ENCODE measurements at regions not wholly inside any gene's neighbourhood (a gene's known extent, or its start where the extent isn't known, plus 50 kb on each side); places are given as distances from the start of the nearest gene placed in this dataset.

DNA sequence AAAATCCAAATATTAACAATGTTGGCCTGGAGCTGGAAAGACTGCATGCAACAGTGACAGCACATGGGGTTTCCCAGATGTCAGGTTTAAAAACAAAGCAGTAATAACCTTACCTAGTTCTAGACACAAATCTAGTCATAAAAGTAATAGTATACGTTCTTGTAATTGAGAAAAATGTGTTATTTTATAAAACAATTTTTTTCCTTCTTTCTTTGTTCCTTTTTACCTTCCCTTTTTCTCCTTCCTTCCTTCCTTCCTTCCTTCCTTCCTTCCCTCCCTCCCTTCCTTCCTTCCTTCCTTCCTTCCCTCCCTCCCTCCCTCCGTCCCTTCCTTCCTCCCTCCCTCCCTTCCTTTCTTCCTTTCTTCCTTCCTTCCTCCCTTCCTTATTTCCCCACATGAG is 242.7 kb upstream of the PDE10A start:
- no peak overlapping the region for H3K4me3 ChIP-seq
- no peaks in the 10 kb centered on the region for H3K4me1 ChIP-seq
- no peaks in the 10 kb centered on the region for H3K36me3 ChIP-seq
- TF ChIP-seq, protein P1, sequence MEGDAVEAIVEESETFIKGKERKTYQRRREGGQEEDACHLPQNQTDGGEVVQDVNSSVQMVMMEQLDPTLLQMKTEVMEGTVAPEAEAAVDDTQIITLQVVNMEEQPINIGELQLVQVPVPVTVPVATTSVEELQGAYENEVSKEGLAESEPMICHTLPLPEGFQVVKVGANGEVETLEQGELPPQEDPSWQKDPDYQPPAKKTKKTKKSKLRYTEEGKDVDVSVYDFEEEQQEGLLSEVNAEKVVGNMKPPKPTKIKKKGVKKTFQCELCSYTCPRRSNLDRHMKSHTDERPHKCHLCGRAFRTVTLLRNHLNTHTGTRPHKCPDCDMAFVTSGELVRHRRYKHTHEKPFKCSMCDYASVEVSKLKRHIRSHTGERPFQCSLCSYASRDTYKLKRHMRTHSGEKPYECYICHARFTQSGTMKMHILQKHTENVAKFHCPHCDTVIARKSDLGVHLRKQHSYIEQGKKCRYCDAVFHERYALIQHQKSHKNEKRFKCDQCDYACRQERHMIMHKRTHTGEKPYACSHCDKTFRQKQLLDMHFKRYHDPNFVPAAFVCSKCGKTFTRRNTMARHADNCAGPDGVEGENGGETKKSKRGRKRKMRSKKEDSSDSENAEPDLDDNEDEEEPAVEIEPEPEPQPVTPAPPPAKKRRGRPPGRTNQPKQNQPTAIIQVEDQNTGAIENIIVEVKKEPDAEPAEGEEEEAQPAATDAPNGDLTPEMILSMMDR (IDR thresholded peaks at IDR 0.05) = no peak
- H3K27ac ChIP-seq = no peak overlapping the region
- no peak for DNase-seq (ENCODE audit: low spot score in 2 of 2)
- no peaks in the 10 kb centered on the region for H3K27me3 ChIP-seq
- intact Hi-C loops (cut with DNase I) = no loop called here
- no peaks in the 10 kb centered on the region for H3K9me3 ChIP-seq

DNA sequence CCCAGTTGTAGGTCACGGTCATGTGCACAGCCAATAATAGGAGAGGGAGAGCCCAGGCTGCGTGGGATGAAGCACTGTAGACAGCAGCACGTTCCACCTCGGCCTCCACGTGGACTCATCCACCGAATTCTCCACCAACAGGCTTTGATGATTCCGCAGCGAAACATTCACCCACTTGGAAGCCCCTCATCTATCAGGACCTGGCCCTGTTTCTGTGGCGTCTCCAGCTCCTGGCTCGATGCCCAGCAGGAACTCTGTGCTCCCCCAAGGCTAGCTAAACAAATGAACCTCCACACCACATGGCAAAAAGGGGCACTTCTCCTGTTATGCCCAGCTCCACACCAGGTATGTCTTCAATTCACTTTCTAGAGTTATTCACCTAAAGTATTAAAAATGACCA is 237.9 kb upstream of the PDE10A start:
- no peak overlapping the region for H3K27ac ChIP-seq
- TF ChIP-seq, protein P1 (IDR thresholded peaks at IDR 0.05) = no peak
- H3K4me1 ChIP-seq = no peaks in the 10 kb centered on the region
- DNase-seq (ENCODE audit: low spot score in 2 of 2) = no peak
- intact Hi-C loops (cut with DNase I) = no loop called here
- no peak overlapping the region for H3K4me3 ChIP-seq
- H3K27me3 ChIP-seq = no peaks in the 10 kb centered on the region
- H3K9me3 ChIP-seq = no peaks in the 10 kb centered on the region
- no peaks in the 10 kb centered on the region for H3K36me3 ChIP-seq

DNA sequence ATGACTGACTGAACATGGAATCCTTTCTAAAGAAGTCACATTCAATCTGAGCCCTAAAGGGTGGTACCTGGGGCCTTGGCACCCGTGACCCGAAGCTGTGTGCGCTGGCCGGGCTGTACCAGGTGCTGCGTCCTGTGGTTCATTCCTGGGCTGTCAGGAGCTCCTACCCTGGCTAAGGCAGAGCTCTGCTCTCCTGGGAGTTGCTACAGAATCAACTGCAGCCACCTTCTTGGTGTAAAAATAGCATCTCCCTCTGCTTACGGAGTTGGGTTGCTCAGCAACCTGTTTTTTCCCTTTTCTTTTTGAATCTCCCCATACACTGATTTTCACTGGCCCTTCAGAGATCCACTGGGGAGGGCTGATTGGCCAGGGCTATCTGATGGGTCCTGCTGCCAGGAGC is 236.6 kb upstream of the PDE10A start:
- Histone ChIP-seq H3K27me3 (no peaks in the 10 kb centered on the region), H3K4me3 (no peak overlapping the region), H3K9me3 (no peaks in the 10 kb centered on the region), H3K36me3 (no peaks in the 10 kb centered on the region), H3K4me1 (no peaks in the 10 kb centered on the region), H3K27ac (no peak overlapping the region)
- TF ChIP-seq, protein P1 (IDR thresholded peaks at IDR 0.05) = no peak
- no peak for DNase-seq (ENCODE audit: low spot score in 2 of 2)
- intact Hi-C loops (cut with DNase I) = no loop called here

DNA sequence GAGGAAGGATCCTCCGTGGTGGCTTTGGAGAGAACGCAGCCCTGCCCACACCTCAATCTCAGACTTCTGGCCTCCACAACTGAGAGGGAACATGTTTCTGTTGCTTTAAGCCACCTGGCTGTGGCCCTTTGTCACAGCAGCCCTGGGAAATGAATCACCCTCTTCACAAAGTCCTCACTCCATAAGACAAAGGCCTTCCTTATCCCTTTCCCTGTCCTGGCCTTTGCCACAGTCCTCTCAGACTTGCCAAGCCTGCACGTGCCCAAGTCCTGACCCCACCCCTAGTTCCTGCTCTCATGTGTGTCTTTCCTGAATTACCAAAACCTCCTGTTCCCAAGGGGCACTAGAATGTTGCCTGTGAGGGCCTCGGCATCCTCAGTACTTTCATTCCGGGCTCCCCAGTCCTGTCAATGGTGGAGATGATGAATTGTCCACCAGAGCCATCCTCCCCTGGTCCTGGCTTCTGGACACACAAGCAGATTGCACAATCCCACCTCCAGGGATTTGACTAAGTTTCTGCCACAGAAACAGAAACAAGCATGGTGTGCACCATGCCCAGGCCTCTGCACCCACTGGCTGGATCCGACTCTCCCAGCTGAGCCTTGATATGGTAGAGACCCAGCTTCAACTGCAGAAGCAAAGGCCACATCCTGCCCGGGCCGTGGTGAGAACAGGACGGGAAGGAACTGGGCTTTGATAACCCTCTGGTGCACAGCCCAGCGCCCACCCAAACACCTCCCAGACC is 232.6 kb upstream of the PDE10A start:
- Histone ChIP-seq H3K4me3 (no peak overlapping the region), H3K27ac (no peak overlapping the region), H3K4me1 (no peaks in the 10 kb centered on the region), H3K27me3 (no peaks in the 10 kb centered on the region), H3K9me3 (no peaks in the 10 kb centered on the region), H3K36me3 (no peaks in the 10 kb centered on the region)
- DNase-seq (ENCODE audit: low spot score in 2 of 2) = no peak
- intact Hi-C loops (cut with DNase I) = no loop called here
- TF ChIP-seq, protein P1 (IDR thresholded peaks at IDR 0.05) = no peak

DNA sequence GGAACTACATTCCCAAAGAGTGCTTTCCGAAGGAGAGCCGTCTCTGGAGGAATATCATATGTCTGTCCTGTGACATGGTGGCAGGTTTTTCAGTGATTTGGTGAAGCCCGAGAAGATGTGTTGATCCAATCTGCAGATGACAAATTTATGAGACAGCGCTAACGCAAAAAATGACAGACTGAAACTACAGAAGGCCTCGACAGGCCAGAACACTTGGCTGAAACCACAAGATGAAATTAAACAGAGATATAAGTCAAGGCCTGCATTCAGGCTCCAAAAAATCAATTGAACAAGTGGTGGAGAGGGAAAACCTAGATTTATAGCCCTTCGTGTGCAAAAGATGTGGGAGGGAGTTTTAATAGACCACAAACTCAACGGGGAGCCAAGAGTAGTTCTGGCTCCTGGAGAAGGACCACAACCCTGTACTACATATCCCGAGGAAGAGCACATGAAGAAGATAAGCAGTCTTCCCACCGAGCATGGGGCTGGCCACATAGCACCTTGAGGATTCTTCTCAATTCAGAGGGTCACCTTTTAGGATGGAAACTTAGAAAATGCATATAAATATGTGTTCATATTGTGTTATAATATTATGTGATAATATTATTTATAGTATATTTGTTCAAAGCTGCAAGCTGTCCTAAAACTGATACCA is 231.3 kb upstream of the PDE10A start:
- Histone ChIP-seq H3K4me1 (no peaks in the 10 kb centered on the region), H3K27me3 (no peaks in the 10 kb centered on the region), H3K27ac (no peak overlapping the region), H3K36me3 (no peaks in the 10 kb centered on the region), H3K4me3 (no peak overlapping the region), H3K9me3 (no peaks in the 10 kb centered on the region)
- TF ChIP-seq, protein P1 (IDR thresholded peaks at IDR 0.05) = no peak
- no peak for DNase-seq (ENCODE audit: low spot score in 2 of 2)
- intact Hi-C loops (cut with DNase I) = no loop called here

All from ascending aorta (tissue), 2 donors.